ENCODE measurements at regions not wholly inside any gene's neighbourhood (a gene's known extent, or its start where the extent isn't known, plus 50 kb on each side); places are given as distances from the start of the nearest gene placed in this dataset.

GRCh38 chr4:57191523-57192034 is 81.4 kb upstream of the IGFBP7 start:
- ATAC-seq (peak; percentile 69), DNase-seq (ENCODE audit: low spot score) (peak; percentile 75)
- H4K20me1 ChIP-seq (replicated peaks; ENCODE audit: insufficient read depth): no peaks in the 10 kb centered on the region
- H3K9me2 ChIP-seq (ENCODE audit: insufficient read depth): no peaks in the 10 kb centered on the region
- H3K27ac ChIP-seq (ENCODE audit: low read depth): peak overlapping the region; percentile 30; the same call in 1 of the 2 replicates
- no peak overlapping the region for H3K27ac Mint-ChIP-seq
- H3K4me3 ChIP-seq: no peak overlapping the region
- no peaks in the 10 kb centered on the region for H3F3A ChIP-seq (replicated peaks; ENCODE audit: low read depth)
- peaks cover 57% of the 10 kb centered on the region for H3K4me1 ChIP-seq (ENCODE audit: insufficient read depth)
- 0 out of 3 replicates have a peak, but pooled peaks cover under 1% of the 10 kb centered on the region for H3K36me3 Mint-ChIP-seq (ENCODE audit: low read depth)
- 0 out of 2 replicates have a peak, but pooled peaks have one; percentile 4 for TF ChIP-seq CREB1 (CRISPR knock-in tag; IDR thresholded peaks at IDR 0.05; ENCODE audit: low read depth)
- TF ChIP-seq REST (IDR thresholded peaks at IDR 0.05; ENCODE audit: unreplicated experiment): no peak
- TF ChIP-seq EZH2 (IDR thresholded peaks at IDR 0.05; ENCODE audit: low read depth, unreplicated experiment): no peak
- TF ChIP-seq, protein P1, sequence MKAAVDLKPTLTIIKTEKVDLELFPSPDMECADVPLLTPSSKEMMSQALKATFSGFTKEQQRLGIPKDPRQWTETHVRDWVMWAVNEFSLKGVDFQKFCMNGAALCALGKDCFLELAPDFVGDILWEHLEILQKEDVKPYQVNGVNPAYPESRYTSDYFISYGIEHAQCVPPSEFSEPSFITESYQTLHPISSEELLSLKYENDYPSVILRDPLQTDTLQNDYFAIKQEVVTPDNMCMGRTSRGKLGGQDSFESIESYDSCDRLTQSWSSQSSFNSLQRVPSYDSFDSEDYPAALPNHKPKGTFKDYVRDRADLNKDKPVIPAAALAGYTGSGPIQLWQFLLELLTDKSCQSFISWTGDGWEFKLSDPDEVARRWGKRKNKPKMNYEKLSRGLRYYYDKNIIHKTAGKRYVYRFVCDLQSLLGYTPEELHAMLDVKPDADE (IDR thresholded peaks at IDR 0.05): peak; percentile 88
- peak; percentile 85 for TF ChIP-seq NANOG (IDR thresholded peaks at IDR 0.05; ENCODE audit: borderline replicate concordance)
- H3K79me2 ChIP-seq (replicated peaks; ENCODE audit: insufficient read depth): no peaks in the 10 kb centered on the region
- peaks cover 63% of the 10 kb centered on the region for H3K4me1 Mint-ChIP-seq
- no peaks in the 10 kb centered on the region for H3K36me3 ChIP-seq (ENCODE audit: insufficient read depth)
- no peak overlapping the region for H2AFZ ChIP-seq
- peak overlapping the region; percentile 50 for H3K4me2 ChIP-seq
- H3K27me3 ChIP-seq (ENCODE audit: insufficient read depth): peaks cover 17% of the 10 kb centered on the region
- H3K27me3 Mint-ChIP-seq (ENCODE audit: insufficient read depth, low read depth, poor library complexity): peaks cover 6% of the 10 kb centered on the region
- H3K9me3 Mint-ChIP-seq: no peaks in the 10 kb centered on the region; the same call in 2 of the 3 replicates
- H3K4me3 Mint-ChIP-seq: no peak overlapping the region

DNA sequence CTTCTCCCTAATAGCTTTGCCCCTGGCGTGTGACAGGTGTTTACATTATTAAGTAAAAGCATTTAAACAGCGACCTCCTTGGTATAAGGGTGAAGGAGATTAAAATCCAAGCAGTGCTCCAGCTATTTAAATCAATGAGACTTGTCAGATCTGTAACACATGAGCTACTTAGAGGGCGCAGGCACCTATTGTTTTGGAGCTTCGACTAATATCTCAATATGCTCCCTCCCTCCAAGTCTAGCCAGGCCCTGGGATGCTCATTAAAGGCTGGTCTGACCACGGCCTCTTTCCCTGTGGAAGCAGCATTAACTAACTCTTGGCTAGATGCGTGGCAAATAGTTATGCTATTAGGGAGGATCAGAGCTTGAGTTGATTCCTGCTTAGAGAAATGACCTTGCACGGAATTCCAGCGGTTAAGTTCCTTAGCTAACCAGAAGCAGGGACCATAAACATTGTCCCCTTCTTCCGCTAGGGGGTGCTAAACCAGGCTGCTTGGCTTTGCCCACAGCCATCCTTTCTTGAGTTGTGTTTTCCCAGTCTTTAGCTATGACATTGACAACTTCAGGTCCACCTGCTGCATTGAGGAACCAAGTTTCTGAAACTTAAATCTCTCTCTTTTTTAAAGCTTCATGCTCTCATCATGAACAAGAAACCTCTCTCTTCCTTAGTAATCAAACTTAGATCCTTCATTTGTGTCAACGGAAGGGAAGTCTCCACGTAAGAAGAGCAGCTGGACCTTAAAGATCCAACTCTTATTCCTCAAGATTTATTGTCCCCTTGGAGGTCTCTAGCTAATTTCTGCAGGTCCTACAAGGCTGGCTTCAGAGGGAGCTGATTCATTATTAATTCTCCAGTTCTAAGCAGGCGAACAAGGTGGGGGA is 80.7 kb upstream of the IGFBP7 start:
- Mint-ChIP-seq H3K36me3 (ENCODE audit: low read depth) (no peaks in the 10 kb centered on the region), H3K27me3 (ENCODE audit: insufficient read depth, low read depth, poor library complexity) (peaks cover 6% of the 10 kb centered on the region), H3K27ac (no peak overlapping the region), H3K4me1 (peaks cover 70% of the 10 kb centered on the region), H3K4me3 (no peak overlapping the region), H3K9me3 (no peaks in the 10 kb centered on the region; the same call in 2 of the 3 replicates)
- peak overlapping the region; percentile 30; the same call in 1 of the 2 replicates for H3K27ac ChIP-seq (ENCODE audit: low read depth)
- peak; percentile 61 for ATAC-seq
- peaks cover 17% of the 10 kb centered on the region for H3K27me3 ChIP-seq (ENCODE audit: insufficient read depth)
- no peak overlapping the region for H3K4me3 ChIP-seq
- H4K20me1 ChIP-seq (replicated peaks; ENCODE audit: insufficient read depth): no peaks in the 10 kb centered on the region
- no peaks in the 10 kb centered on the region for H3K9me2 ChIP-seq (ENCODE audit: insufficient read depth)
- H3K79me2 ChIP-seq (replicated peaks; ENCODE audit: insufficient read depth): no peaks in the 10 kb centered on the region
- H3K4me1 ChIP-seq (ENCODE audit: insufficient read depth): peaks cover 64% of the 10 kb centered on the region
- peak; percentile 89 for DNase-seq (ENCODE audit: low spot score)
- H2AFZ ChIP-seq: no peak overlapping the region
- H3K4me2 ChIP-seq: peak overlapping the region; percentile 65
- no peaks in the 10 kb centered on the region for H3K36me3 ChIP-seq (ENCODE audit: insufficient read depth)
- no peaks in the 10 kb centered on the region for H3F3A ChIP-seq (replicated peaks; ENCODE audit: low read depth)
- no peak for TF ChIP-seq NANOG (IDR thresholded peaks at IDR 0.05; ENCODE audit: borderline replicate concordance)
- TF ChIP-seq REST (IDR thresholded peaks at IDR 0.05; ENCODE audit: unreplicated experiment): no peak
- TF ChIP-seq, protein P2, sequence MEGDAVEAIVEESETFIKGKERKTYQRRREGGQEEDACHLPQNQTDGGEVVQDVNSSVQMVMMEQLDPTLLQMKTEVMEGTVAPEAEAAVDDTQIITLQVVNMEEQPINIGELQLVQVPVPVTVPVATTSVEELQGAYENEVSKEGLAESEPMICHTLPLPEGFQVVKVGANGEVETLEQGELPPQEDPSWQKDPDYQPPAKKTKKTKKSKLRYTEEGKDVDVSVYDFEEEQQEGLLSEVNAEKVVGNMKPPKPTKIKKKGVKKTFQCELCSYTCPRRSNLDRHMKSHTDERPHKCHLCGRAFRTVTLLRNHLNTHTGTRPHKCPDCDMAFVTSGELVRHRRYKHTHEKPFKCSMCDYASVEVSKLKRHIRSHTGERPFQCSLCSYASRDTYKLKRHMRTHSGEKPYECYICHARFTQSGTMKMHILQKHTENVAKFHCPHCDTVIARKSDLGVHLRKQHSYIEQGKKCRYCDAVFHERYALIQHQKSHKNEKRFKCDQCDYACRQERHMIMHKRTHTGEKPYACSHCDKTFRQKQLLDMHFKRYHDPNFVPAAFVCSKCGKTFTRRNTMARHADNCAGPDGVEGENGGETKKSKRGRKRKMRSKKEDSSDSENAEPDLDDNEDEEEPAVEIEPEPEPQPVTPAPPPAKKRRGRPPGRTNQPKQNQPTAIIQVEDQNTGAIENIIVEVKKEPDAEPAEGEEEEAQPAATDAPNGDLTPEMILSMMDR (conservative IDR thresholded peaks at IDR 0.05; ENCODE audit: low read depth in 2 of 2): peak; percentile 91 to 94

Data from GM23338 (cell line).